ENCODE measurements at regions not wholly inside any gene's neighbourhood (a gene's known extent, or its start where the extent isn't known, plus 50 kb on each side); places are given as distances from the start of the nearest gene placed in this dataset.

DNA sequence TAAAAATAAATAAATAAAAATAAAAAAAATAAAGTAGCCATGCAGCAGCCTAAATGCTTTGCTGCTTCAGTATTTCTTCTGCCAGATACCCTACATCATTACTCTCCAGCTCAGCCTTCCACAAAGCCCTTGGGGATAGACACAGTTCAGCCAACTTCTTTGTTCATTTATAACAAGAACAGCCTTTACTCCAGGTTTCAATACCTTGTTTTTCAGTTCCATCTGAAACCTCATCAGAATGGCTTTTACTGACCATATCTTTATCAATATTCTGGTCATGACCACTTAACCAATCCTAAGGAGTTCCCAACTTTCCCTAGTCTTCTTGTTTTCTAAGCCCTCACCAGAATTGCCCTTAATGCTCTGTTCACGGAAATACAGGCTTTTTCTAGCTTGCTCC is 128.3 kb upstream of the MED14 start:
- TF ChIP-seq, protein P1, sequence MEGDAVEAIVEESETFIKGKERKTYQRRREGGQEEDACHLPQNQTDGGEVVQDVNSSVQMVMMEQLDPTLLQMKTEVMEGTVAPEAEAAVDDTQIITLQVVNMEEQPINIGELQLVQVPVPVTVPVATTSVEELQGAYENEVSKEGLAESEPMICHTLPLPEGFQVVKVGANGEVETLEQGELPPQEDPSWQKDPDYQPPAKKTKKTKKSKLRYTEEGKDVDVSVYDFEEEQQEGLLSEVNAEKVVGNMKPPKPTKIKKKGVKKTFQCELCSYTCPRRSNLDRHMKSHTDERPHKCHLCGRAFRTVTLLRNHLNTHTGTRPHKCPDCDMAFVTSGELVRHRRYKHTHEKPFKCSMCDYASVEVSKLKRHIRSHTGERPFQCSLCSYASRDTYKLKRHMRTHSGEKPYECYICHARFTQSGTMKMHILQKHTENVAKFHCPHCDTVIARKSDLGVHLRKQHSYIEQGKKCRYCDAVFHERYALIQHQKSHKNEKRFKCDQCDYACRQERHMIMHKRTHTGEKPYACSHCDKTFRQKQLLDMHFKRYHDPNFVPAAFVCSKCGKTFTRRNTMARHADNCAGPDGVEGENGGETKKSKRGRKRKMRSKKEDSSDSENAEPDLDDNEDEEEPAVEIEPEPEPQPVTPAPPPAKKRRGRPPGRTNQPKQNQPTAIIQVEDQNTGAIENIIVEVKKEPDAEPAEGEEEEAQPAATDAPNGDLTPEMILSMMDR (IDR thresholded peaks at IDR 0.05), result no peak
- no peak for TF ChIP-seq EZH2 (IDR thresholded peaks at IDR 0.05; ENCODE audit: borderline replicate concordance, insufficient read depth, low read depth, low read length, poor library complexity, severe bottlenecking)

Measured in B cell (primary cell).